SK-N-MC (cell line): ENCODE measurements at regions not wholly inside any gene's neighbourhood (a gene's known extent, or its start where the extent isn't known, plus 50 kb on each side); places are given as distances from the start of the nearest gene placed in this dataset.

ENCODE experiments used
- EZH2 ChIP-seq: fragments of 200-600 bp; sonication (generic); IDR thresholded peaks from one replicate; pipeline ENCODE4 v1.6.1; 2017; ENCODE audit warnings: antibody characterized with exemption
- FOXP2 ChIP-seq: optimal IDR thresholded peaks from 2 replicates; pipeline ENCODE3; 2011; ENCODE audit warnings: mild to moderate bottlenecking, moderate library complexity; ENCODE audit not compliant: insufficient read depth; ENCODE audit errors: extremely low read length, control extremely low read depth
- POLR2AphosphoS5 ChIP-seq: IDR thresholded peaks from 2 replicates; pipeline ENCODE4 v1.6.1; 2012; ENCODE audit warnings: mild to moderate bottlenecking, low read depth, low read length, borderline replicate concordance

GRCh38 chr10:1851762-1852161 is 114.4 kb upstream of the ADARB2 start:
- TF ChIP-seq EZH2 (no peak), FOXP2 (no peak), POLR2AphosphoS5 (no peak)
